HL-60 (cell line): ENCODE measurements at regions not wholly inside any gene's neighbourhood (a gene's known extent, or its start where the extent isn't known, plus 50 kb on each side); places are given as distances from the start of the nearest gene placed in this dataset.

Source experiments
- CTCF ChIP-seq: IDR thresholded peaks from one replicate; pipeline ENCODE4 v1.5.1; 2011; ENCODE audit warnings: low read length, control low read depth, inconsistent platforms; ENCODE audit not compliant: insufficient read depth
- GABPA ChIP-seq: IDR thresholded peaks from 2 replicates; pipeline ENCODE4 v1.6.1; 2012; ENCODE audit warnings: low read depth
- POLR2AphosphoS5 ChIP-seq: IDR thresholded peaks from 2 replicates; pipeline ENCODE4 v1.6.1; 2012; ENCODE audit warnings: low read depth
- REST ChIP-seq: IDR thresholded peaks from 2 replicates; pipeline ENCODE4 v1.6.1; 2012; ENCODE audit warnings: low read depth; ENCODE audit not compliant: insufficient replicate concordance
- SPI1 ChIP-seq: IDR thresholded peaks from 2 replicates; pipeline ENCODE4 v1.6.1; 2012; ENCODE audit warnings: low read depth, mild to moderate bottlenecking, borderline replicate concordance

- TF ChIP-seq CTCF (no peak), POLR2AphosphoS5 (no peak), SPI1 (no peak), REST (no peak), GABPA (no peak)
Observed at GRCh38 chr13:70391678-70392077, 283.4 kb upstream of the KLHL1 start.
